Transverse colon (tissue), 4 donors: ENCODE measurements at regions not wholly inside any gene's neighbourhood (a gene's known extent, or its start where the extent isn't known, plus 50 kb on each side); places are given as distances from the start of the nearest gene placed in this dataset.

Experiments
- POLR2A ChIP-seq: fragments of 450-650 bp; IDR thresholded peaks from one replicate; pipeline ENCODE4 v1.6.1; 2016; ENCODE audit warnings: antibody characterized with exemption, mild to moderate bottlenecking, moderate library complexity
- POLR2AphosphoS5 ChIP-seq, 3 donors: sonication (generic); formaldehyde crosslinking; IDR thresholded peaks; one replicate each; pipeline ENCODE4 v1.6.1; 2016; ENCODE audit warnings: antibody characterized with exemption in 3 of 3
- TF ChIP-seq, protein P1 (sequence below), 5 experiments: fragments of 200-600 bp in 3 of 5; fragments of 450-650 bp in 2 of 5; sonication (generic) in 3 of 5; IDR thresholded peaks; 1 replicate in 2 of 5; 2 replicates in 3 of 5; pipeline ENCODE4 v1.5.1; 2016 to 2017; ENCODE audit warnings: antibody characterized with exemption in 5 of 5, inconsistent platforms in 3 of 5, mild to moderate bottlenecking in 2 of 5, moderate library complexity in 1 of 5

DNA sequence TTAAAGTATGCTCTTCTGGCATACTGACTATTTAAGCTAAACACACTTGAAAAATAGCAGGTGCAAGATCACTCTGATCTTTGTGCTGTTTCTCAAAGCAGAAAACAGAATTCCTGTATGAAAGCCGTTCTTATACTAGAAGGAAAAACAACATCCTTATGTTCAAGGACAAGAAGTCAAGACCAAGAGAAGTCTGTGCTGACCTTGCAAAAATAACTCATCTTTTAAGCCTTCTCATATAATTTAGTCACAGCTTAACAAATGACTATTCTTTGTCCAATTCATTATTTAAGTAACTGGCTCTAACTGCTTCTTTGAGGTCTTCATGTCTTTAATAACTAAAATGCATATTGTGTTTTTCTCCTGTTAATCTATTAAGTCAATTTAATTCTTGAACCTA lies 2750.2 kb upstream of the PCDH20 start:
- no peak for TF ChIP-seq POLR2A
- no peak for TF ChIP-seq POLR2AphosphoS5 (IDR thresholded peaks at IDR 0.05)
- TF ChIP-seq, protein P1, sequence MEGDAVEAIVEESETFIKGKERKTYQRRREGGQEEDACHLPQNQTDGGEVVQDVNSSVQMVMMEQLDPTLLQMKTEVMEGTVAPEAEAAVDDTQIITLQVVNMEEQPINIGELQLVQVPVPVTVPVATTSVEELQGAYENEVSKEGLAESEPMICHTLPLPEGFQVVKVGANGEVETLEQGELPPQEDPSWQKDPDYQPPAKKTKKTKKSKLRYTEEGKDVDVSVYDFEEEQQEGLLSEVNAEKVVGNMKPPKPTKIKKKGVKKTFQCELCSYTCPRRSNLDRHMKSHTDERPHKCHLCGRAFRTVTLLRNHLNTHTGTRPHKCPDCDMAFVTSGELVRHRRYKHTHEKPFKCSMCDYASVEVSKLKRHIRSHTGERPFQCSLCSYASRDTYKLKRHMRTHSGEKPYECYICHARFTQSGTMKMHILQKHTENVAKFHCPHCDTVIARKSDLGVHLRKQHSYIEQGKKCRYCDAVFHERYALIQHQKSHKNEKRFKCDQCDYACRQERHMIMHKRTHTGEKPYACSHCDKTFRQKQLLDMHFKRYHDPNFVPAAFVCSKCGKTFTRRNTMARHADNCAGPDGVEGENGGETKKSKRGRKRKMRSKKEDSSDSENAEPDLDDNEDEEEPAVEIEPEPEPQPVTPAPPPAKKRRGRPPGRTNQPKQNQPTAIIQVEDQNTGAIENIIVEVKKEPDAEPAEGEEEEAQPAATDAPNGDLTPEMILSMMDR (IDR thresholded peaks at IDR 0.05): no peak
